Ascending aorta (tissue), 2 donors: ENCODE measurements at regions not wholly inside any gene's neighbourhood (a gene's known extent, or its start where the extent isn't known, plus 50 kb on each side); places are given as distances from the start of the nearest gene placed in this dataset.

ENCODE experiments used
- DNase-seq, 2 donors: peaks; one replicate each; pipeline ENCODE4 v3.0.0-alpha.2; 2019; ENCODE audit warnings: low spot score in 2 of 2
- H3K27ac ChIP-seq, 2 donors: fragments of 200-600 bp; sonication (generic); one replicate each; pipeline ENCODE4 v1.5.1; 2016 to 2017; ENCODE audit warnings: mild to moderate bottlenecking in 1 of 2
- H3K27me3 ChIP-seq: fragments of 200-600 bp; sonication (generic); one replicate; pipeline ENCODE4 v1.5.1; 2017
- H3K36me3 ChIP-seq, 2 donors: fragments of 200-600 bp; sonication (generic); one replicate each; pipeline ENCODE4 v1.5.1; 2016
- H3K4me1 ChIP-seq, 2 donors: fragments of 200-600 bp; sonication (generic); one replicate each; pipeline ENCODE4 v1.5.1; 2016 to 2017; ENCODE audit warnings: mild to moderate bottlenecking in 1 of 2
- H3K4me3 ChIP-seq, 2 donors: fragments of 200-600 bp; sonication (generic); one replicate each; pipeline ENCODE4 v1.5.1; 2016 to 2017; ENCODE audit warnings: mild to moderate bottlenecking in 1 of 2
- H3K9me3 ChIP-seq, 2 donors: fragments of 200-600 bp; sonication (generic); one replicate each; pipeline ENCODE4 v1.5.1; 2016
- intact Hi-C: fragments of 100-400 bp; cut with DNase I; formaldehyde crosslinking; loops from one replicate; pipeline ENCODE4 v1.15.1; 2023
- TF ChIP-seq, protein P1 (sequence below), 3 experiments: fragments of 200-600 bp in 2 of 3; fragments of 450-650 bp in 1 of 3; sonication (generic) in 2 of 3; IDR thresholded peaks; one replicate each; pipeline ENCODE4 v1.5.1; 2016 to 2019; ENCODE audit warnings: antibody characterized with exemption in 3 of 3, mild to moderate bottlenecking in 1 of 3, moderate library complexity in 1 of 3

GRCh38 chr2:7967707-7968405 lies 714.0 kb upstream of the ID2 start:
- no peak for DNase-seq
- Histone ChIP-seq H3K4me1 (no peaks in the 10 kb centered on the region), H3K36me3 (no peaks in the 10 kb centered on the region), H3K9me3 (no peaks in the 10 kb centered on the region), H3K27ac (no peak overlapping the region), H3K27me3 (no peaks in the 10 kb centered on the region), H3K4me3 (no peak overlapping the region)
- intact Hi-C loops: no loop called here
- TF ChIP-seq, protein P1, sequence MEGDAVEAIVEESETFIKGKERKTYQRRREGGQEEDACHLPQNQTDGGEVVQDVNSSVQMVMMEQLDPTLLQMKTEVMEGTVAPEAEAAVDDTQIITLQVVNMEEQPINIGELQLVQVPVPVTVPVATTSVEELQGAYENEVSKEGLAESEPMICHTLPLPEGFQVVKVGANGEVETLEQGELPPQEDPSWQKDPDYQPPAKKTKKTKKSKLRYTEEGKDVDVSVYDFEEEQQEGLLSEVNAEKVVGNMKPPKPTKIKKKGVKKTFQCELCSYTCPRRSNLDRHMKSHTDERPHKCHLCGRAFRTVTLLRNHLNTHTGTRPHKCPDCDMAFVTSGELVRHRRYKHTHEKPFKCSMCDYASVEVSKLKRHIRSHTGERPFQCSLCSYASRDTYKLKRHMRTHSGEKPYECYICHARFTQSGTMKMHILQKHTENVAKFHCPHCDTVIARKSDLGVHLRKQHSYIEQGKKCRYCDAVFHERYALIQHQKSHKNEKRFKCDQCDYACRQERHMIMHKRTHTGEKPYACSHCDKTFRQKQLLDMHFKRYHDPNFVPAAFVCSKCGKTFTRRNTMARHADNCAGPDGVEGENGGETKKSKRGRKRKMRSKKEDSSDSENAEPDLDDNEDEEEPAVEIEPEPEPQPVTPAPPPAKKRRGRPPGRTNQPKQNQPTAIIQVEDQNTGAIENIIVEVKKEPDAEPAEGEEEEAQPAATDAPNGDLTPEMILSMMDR (IDR thresholded peaks at IDR 0.05): no peak

DNA sequence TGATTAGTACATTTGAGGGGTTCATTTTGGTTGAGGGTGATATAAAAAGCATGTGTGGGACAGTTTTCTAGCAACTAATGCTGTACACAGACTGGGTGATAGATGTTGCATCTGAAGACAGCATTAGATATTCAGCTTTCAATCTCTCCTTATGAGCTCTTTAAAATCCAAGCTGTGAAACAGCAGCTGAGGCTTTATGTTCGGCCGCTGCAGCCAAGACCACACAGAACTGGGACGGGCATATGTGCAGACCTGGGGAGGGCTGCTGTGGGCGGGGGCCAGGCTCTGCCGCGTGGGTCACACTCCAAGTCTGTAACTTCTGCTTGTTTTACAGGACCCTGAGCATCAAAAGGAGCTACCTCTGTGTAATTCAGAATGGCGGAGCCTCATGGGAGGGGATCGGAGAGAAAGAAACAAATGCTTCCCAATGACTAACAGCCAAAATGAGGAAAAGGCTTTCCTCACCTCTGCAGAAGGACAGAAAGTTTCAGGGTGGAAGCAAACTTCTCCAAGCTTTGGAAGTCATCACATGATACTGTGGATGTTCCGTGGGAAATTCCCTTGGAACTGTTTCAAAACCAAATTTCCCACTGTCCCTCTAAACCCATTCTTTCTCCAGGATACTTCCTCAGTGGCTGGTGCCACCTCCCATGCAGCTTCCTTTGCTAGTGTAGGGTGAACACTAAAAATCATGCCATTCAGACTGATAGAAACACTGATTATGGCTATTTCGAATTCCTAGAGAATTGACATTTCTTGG lies 711.9 kb upstream of the ID2 start:
- Histone ChIP-seq H3K9me3 (no peaks in the 10 kb centered on the region), H3K27me3 (no peaks in the 10 kb centered on the region), H3K36me3 (no peaks in the 10 kb centered on the region), H3K4me3 (no peak overlapping the region), H3K4me1 (no peaks in the 10 kb centered on the region), H3K27ac (no peak overlapping the region)
- intact Hi-C loops: no loop called here
- no peak for DNase-seq
- TF ChIP-seq, protein P1 (IDR thresholded peaks at IDR 0.05): no peak

DNA sequence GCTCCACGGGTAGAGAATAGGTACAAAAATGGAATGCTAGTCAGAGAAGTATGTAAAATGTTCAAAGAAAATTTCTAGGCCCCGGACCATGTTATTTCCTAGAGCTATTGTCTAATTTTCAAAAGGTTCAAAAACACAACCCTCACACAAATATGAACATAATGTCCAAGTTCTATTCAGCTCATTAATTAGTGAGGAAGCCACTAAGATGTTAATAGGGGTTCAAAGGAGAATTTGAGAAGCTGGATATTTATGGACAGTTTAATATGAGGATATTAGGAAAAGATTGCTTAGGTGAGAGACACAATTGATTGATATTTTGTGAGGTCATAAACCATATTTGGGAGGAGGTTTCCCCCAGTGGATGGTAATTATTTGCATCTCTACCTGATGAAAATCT lies 710.6 kb upstream of the ID2 start:
- TF ChIP-seq, protein P1 (IDR thresholded peaks at IDR 0.05): no peak
- Histone ChIP-seq H3K9me3 (no peaks in the 10 kb centered on the region), H3K4me3 (no peak overlapping the region), H3K27me3 (no peaks in the 10 kb centered on the region), H3K4me1 (no peaks in the 10 kb centered on the region), H3K27ac (no peak overlapping the region), H3K36me3 (no peaks in the 10 kb centered on the region)
- no peak for DNase-seq
- intact Hi-C loops: no loop called here

DNA sequence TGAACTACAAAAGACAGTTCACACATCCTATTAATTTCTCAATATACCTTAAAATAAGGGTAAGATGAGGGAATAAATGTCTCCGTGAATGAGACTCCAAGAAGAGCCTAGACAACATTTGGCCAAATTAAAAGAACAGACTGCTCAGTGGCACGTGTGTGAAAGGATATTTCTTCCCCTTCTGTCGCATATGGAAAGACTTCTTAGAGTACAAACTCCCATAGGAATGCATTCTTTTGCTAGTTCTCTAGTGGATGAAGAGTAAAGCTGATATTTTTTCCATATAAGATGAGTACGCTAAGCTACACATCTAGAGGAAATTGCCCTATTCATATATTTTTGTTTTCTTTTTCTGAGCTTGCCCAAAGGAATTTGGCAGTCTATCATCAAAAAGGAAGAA lies 710.0 kb upstream of the ID2 start:
- no peak overlapping the region for H3K27ac ChIP-seq
- DNase-seq: no peak
- intact Hi-C loops: no loop called here
- H3K4me3 ChIP-seq: no peak overlapping the region
- TF ChIP-seq, protein P1 (IDR thresholded peaks at IDR 0.05): no peak
- H3K4me1 ChIP-seq: no peaks in the 10 kb centered on the region
- H3K9me3 ChIP-seq: no peaks in the 10 kb centered on the region
- H3K36me3 ChIP-seq: no peaks in the 10 kb centered on the region
- no peaks in the 10 kb centered on the region for H3K27me3 ChIP-seq

- H3K9me3 ChIP-seq: no peaks in the 10 kb centered on the region
- no peaks in the 10 kb centered on the region for H3K27me3 ChIP-seq
- no peaks in the 10 kb centered on the region for H3K36me3 ChIP-seq
- no peak overlapping the region for H3K27ac ChIP-seq
- intact Hi-C loops: no loop called here
- no peak for DNase-seq
- TF ChIP-seq, protein P1 (IDR thresholded peaks at IDR 0.05): no peak
- no peaks in the 10 kb centered on the region for H3K4me1 ChIP-seq
- H3K4me3 ChIP-seq: no peak overlapping the region
These were observed 709.2 kb upstream of the ID2 start for GRCh38 chr2:7972670-7973069.
